Calu3 (cell line): ENCODE measurements at regions not wholly inside any gene's neighbourhood (a gene's known extent, or its start where the extent isn't known, plus 50 kb on each side); places are given as distances from the start of the nearest gene placed in this dataset.
"Not testable (repeated sequence)": the region's sequence is repeated elsewhere in the genome, so short reads cannot be mapped to it uniquely, and the experiment has no call there.

Experiments
- BruUV-seq: library from RNA; stranded (reverse); fragments of 400-500 nt; replicated peaks from 2 replicates; lab custom pipeline; 2021; lab: Mats Ljungman, UMichigan
- CTCF ChIA-PET: fragments of 300-600 bp; sonication (Branson Sonifier 250); formaldehyde crosslinking; loops from one replicate; lab custom pipeline; 2022; ENCODE audit warnings: antibody characterized with exemption; lab: Charles Lee
- DNase-seq: peaks from one replicate; pipeline ENCODE4 v3.0.0; 2022
- H3K27ac Mint-ChIP-seq: one replicate; pipeline ENCODE4 v1.8.0; 2022; ENCODE audit warnings: mixed read lengths; ENCODE audit not compliant: unreplicated experiment
- H3K27me3 Mint-ChIP-seq: one replicate; pipeline ENCODE4 v1.8.0; 2022; ENCODE audit warnings: mixed read lengths; ENCODE audit not compliant: unreplicated experiment
- H3K36me3 Mint-ChIP-seq: one replicate; pipeline ENCODE4 v1.8.0; 2022; ENCODE audit warnings: mild to moderate bottlenecking, moderate library complexity, mixed read lengths; ENCODE audit not compliant: insufficient read depth, unreplicated experiment
- H3K4me1 Mint-ChIP-seq: one replicate; pipeline ENCODE4 v1.8.0; 2022; ENCODE audit warnings: mild to moderate bottlenecking, low read depth, mixed read lengths; ENCODE audit not compliant: unreplicated experiment
- H3K4me3 Mint-ChIP-seq: one replicate; pipeline ENCODE4 v1.8.0; 2022; ENCODE audit warnings: mild to moderate bottlenecking, low read depth, moderate library complexity, mixed read lengths; ENCODE audit not compliant: unreplicated experiment
- H3K9me3 Mint-ChIP-seq: one replicate; pipeline ENCODE4 v1.8.0; 2022; ENCODE audit warnings: low read depth, mixed read lengths; ENCODE audit not compliant: unreplicated experiment
- intact Hi-C: fragments of 100-400 bp; cut with micrococcal nuclease; formaldehyde crosslinking; loops from one replicate; pipeline ENCODE4 v1.10.0; 2022; ENCODE audit not compliant: unreplicated experiment
- TF ChIP-seq, protein P1 (sequence below): fragments of 200-600 bp; IDR thresholded peaks from one replicate; pipeline ENCODE4 v1.8.0; 2022; ENCODE audit warnings: antibody characterized with exemption; ENCODE audit not compliant: unreplicated experiment

DNA sequence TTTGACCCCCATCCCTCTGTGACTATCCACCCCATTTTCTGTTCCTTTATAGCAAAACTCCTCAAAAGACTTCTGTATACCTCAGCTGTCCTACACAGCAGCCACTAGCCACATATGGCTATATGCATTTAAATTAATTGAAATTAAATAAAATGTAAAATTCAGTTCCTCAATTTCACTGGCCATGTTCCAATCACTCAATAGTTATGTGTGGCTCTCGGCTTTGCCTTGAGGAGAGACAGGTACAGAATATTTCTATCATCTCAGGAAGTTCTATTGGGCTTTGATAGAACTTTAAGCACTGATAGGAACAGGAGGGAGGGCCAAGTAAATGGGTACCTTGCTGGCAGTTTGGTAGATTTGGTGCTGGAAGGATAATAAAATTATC, 280.3 kb upstream of the AMIGO2 start:
- Mint-ChIP-seq H3K27me3 (no peaks in the 10 kb centered on the region), H3K4me1 (no peaks in the 10 kb centered on the region), H3K36me3 (no peaks in the 10 kb centered on the region), H3K27ac (no peak overlapping the region), H3K4me3 (no peak overlapping the region), H3K9me3 (no peaks in the 10 kb centered on the region)
- intact Hi-C loops: no loop called here
- TF ChIP-seq, protein P1, sequence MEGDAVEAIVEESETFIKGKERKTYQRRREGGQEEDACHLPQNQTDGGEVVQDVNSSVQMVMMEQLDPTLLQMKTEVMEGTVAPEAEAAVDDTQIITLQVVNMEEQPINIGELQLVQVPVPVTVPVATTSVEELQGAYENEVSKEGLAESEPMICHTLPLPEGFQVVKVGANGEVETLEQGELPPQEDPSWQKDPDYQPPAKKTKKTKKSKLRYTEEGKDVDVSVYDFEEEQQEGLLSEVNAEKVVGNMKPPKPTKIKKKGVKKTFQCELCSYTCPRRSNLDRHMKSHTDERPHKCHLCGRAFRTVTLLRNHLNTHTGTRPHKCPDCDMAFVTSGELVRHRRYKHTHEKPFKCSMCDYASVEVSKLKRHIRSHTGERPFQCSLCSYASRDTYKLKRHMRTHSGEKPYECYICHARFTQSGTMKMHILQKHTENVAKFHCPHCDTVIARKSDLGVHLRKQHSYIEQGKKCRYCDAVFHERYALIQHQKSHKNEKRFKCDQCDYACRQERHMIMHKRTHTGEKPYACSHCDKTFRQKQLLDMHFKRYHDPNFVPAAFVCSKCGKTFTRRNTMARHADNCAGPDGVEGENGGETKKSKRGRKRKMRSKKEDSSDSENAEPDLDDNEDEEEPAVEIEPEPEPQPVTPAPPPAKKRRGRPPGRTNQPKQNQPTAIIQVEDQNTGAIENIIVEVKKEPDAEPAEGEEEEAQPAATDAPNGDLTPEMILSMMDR: no peak
- BruUV-seq: no TSS peak
- DNase-seq: no peak
- CTCF ChIA-PET: no interaction called here

DNA sequence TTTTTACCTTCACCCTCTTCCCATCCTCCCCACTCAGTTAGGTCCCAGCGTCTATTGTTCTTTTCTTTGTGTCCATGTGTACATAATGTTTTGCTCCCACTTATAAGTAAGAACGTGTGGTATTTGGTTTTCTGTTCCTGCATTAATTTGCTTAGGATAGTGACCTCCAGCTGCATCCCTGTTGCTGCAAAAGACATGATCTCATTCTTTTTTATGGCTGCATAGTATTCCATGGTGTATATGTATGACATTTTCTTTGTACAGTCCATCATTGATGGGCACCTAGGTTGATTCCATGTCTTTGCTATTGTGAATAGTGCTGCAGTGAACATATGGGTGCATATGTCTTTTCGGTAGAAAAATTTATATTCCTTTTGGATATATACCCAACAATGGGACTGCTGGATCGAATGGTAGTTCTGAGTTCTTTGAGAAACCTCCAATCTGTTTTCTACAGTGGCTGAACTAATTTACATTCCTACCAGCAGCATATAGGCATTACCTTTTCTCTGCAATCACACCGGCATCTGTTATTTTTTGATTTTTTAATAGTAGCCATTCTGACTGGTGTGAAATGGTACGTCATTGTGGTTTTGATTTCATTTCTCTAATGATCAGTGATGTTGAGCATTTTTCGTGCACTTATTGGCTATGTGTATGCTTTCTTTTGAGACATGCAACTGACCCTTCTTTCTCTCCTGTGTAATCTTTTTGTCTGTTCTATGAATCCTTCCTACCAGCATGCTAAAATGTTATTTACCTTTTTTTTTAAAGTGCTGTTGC, 279.7 kb upstream of the AMIGO2 start:
- no peak for DNase-seq
- no peaks in the 10 kb centered on the region for H3K4me1 Mint-ChIP-seq
- BruUV-seq: no TSS peak
- no peaks in the 10 kb centered on the region for H3K27me3 Mint-ChIP-seq
- H3K36me3 Mint-ChIP-seq: no peaks in the 10 kb centered on the region
- CTCF ChIA-PET: no interaction called here
- no peak overlapping the region for H3K27ac Mint-ChIP-seq
- H3K4me3 Mint-ChIP-seq: no peak overlapping the region
- intact Hi-C loops: no loop called here
- H3K9me3 Mint-ChIP-seq: no peaks in the 10 kb centered on the region
- TF ChIP-seq, protein P1: no peak

DNA sequence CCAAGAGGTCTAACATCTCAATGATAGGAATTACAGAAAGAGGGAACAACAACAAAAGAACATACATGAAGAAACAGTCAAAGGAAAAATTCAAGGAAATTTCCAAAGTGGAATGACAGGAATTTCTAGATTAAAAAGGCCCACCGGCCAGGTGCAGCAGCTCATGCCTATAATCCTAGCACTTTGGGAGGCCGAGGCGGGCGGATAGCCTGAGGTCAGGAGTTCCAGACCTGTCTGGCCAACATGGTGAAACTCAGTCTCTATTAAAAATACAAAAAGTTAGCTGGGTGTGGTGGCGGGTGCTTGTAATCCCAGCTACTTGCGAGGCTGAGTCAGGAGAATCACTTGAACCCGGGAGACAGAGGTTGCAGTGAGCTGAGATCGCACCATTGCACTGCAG, 277.2 kb upstream of the AMIGO2 start:
- intact Hi-C loops, H3K4me3 Mint-ChIP-seq, BruUV-seq, DNase-seq, H3K9me3 Mint-ChIP-seq, H3K27ac Mint-ChIP-seq, H3K36me3 Mint-ChIP-seq, H3K27me3 Mint-ChIP-seq, H3K4me1 Mint-ChIP-seq: not testable (repeated sequence)
- CTCF ChIA-PET: interaction anchor here (0.6 kb wide), 1 partner anchor 424 kb away, joined by 6 read pairs; no protein-coding TSS in a partner anchor

DNA sequence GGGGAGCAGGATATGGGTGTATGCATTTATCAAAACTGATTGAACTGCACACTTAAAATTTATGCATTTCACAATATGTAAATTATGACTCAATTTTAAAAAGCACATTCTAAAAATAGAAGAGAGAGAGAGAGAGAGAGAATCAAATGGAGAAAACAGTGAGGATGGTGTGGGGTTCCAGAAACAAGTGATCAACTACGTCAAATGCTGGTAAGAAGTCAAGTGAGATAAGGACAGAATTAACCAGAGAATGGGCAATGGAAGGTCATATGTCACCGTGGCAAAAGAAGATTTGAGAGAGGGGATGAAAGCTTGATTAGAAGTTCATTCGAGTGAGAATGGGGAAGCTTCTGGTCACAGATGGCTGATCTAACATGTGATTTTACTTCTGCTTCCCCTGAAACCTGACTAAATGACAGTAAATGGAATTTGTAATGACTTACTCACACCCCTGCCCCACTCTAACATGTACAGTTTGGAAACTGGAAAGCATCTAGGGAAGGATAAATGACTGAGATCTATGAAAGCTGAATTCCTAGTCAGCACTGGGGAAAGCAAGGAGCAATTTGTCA, 276.5 kb upstream of the AMIGO2 start:
- CTCF ChIA-PET: no interaction called here
- DNase-seq: no peak
- no TSS peak for BruUV-seq

More for the DNA sequence above, 276.5 kb upstream of the AMIGO2 start:
- Mint-ChIP-seq H3K27me3 (no peaks in the 10 kb centered on the region), H3K27ac (no peak overlapping the region), H3K4me3 (no peak overlapping the region), H3K4me1 (no peaks in the 10 kb centered on the region), H3K9me3 (no peaks in the 10 kb centered on the region), H3K36me3 (no peaks in the 10 kb centered on the region)
- TF ChIP-seq, protein P1: no peak
- intact Hi-C loops: no loop called here
